HG03095 (cell line): ENCODE measurements at regions not wholly inside any gene's neighbourhood (a gene's known extent, or its start where the extent isn't known, plus 50 kb on each side); places are given as distances from the start of the nearest gene placed in this dataset.
"Not testable (repeated sequence)": the region's sequence is repeated elsewhere in the genome, so short reads cannot be mapped to it uniquely, and the experiment has no call there.

Source experiments
- ATAC-seq: cut with Tn5 transposase; IDR thresholded peaks from one replicate; pipeline ENCODE4 v1.9.1; 2021; ENCODE audit warnings: moderate library complexity; ENCODE audit not compliant: unreplicated experiment

DNA sequence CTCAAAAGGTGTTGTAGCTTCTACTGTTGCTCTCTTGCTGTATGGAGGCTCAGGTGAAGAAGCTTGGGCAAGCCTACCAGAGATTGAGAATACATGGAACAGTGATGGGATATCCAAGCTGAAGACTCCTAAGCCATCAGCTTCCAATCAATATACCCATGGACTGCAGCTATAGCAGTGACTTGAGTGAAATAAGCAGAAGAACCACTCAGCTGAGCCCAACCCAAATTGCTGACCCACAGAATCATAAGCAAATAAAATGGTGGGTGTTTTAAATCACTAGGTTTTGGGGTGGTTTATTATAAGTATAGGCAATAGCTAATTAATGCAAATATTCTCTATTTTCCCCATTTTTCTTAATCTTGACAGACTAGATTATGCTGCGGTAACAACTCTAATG is 147.7 kb upstream of the SALL1 start:
- no peak for ATAC-seq

DNA sequence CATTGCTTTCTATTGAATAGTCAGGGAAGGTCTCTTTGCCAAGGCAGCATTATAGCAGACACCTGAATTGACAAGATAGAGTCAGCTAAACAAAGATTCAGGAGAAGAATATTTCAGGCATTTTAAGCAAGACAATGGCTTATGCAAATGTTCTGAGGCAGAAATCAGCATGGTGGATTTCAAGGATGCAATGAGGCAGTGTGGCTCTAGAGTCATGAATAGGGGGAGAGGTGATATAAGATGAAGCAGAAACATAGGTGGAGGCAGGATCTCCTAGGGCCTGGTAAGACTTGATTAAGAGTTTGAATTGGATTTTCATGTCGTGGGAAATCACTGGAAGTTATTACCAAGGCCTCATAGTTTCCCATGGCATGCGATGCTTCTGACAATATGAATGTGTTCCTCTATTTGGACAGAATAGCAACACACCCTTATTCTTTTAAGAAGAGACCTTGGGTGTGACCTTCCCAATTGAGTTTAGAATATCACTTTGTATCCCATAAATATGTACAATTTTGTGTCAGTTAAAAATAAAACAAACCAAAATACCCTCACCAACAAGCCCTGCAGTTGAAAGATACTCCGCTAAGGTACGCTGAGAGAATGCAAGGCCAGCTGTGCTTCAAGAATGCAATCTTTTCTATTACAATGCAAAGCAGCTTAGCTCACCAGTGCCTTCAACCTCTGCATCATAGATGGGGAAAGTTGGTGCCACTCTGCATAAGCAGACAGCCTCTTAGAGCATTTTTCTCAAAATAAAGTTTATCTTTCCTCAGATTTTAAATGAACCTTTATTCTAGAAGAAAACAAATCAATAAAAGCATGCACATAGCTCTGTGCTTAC is 139.6 kb upstream of the SALL1 start:
- no peak for ATAC-seq

DNA sequence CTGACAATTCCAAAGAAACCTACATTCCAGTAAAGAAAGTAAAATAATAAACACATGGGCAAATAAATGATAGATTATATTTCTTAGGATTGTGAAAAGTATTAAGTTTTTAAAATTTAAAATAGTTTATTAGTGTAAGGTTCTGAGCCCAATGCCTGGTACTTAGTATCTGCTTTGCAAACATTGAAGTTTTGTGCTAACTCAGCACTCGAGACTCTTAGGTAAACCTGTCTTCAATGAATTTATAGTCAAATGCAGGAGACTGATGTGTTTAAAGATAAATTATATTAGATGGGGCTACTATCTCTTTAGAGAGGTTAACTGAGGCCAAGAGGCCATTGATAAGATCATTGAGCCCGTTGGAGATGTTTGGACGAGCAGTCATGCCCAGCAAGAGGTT is 138.3 kb upstream of the SALL1 start:
- ATAC-seq, result no peak

DNA sequence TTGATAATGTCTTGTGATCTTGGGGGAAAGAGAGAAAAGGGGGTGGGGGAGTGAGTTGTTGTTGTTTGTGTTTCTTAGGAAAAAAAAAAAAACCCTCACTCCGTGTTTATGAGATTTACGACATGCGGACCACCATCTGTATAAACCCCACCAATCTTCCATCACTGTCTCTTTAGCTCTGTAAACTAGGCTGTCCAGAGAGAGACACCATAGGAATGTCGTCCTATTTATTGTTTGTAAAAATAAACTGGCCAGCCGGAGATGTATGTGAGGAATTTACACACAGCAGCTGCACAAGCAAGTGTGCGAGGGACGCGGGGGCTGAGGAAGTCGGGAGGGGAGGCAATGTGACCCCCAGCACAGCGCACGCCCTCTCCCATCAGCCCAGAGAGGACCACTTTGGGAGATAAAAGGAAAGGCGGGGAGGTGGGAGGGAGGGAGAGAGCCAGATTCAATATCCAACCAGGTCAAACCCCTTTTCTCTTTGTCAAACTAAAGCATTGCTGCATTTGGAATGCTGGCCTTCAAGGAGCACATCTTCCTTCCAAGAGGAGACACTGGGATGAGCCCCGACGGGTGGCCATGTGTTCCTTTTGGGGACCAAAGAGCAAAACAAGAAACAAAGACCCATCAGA is 136.2 kb upstream of the SALL1 start:
- no peak for ATAC-seq

DNA sequence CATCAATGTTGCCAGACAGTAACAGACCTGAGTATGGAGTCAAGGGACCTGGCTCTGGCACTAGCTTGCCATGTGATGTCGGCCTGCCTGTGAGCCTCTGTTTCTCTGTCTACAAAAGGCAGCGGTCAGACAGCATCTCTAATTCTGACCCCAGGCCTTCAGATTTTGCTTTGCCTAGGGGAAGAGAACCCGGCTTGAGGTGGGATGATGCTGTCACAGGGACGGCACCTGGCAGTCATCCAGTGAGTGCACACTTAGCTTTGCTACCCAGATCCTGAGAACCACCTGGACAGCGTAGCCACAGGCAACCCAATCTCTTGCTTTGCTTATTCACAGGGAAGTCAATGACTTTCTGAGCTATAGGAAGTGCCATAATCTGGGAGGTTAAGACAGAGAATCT is 135.2 kb upstream of the SALL1 start:
- ATAC-seq, result no peak

DNA sequence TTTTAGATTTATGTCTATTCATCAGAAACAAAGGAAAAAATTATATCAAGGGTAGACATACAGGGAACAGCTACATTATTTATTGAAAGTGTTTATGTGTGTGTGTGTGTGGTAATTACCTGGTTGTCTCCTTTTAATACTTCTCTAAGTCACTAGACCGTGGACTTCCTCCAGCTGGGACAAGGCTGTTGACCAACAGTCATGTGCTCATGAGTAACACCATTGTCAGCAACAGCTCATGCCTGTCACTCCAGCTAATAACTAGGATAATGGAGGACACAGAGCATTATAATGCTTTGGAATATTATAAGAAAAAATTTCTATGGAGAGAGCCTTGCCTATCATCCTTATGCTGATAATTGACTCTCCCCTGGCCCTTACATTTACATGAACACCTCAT is 125.3 kb upstream of the SALL1 start:
- ATAC-seq, result no peak

DNA sequence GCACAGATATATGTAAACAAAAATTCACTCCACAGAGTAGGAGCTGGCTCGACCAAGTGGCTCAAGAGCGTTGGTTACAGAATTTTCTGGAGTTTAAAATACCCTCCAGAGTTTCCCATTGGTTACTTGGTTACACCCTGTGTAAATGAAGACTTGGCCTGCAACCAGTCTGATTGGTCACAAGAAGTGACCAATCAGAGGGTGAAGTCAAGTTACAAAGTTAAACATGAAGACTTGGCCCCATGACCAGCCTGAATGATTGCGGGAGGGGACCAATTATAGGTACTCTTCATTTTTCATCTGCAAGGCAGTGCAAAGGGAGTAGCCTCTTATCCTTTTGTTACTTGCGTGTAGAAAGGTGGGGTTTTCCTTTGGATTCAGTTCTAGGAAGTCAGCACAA is 121.3 kb upstream of the SALL1 start:
- ATAC-seq, result no peak

DNA sequence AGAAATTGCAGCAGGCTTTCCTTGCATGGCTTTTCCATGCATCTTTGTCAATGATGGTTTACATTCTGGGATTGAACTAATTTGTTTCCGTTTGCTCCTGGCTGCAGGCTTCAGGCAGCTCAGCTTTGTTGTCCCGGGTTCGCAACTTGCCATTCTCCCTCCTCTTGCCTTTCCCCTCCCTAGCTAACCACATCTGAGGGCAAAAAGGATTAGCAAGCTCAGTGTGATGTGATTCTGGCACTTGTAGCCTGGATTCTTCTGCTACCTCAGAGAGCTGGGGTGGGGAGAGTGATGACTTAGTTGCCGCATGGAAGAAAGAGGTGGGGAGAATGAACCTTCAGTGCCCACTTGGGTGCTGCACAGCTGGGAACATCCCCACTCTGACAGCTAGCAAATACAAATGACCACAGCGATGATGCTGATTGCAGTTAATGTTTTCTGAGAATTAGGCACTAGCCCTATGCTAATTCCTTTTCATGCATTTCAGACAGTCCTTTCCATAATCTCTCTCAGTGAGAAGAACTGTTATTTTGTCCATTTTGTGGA is 120.2 kb upstream of the SALL1 start:
- ATAC-seq, result no peak

DNA sequence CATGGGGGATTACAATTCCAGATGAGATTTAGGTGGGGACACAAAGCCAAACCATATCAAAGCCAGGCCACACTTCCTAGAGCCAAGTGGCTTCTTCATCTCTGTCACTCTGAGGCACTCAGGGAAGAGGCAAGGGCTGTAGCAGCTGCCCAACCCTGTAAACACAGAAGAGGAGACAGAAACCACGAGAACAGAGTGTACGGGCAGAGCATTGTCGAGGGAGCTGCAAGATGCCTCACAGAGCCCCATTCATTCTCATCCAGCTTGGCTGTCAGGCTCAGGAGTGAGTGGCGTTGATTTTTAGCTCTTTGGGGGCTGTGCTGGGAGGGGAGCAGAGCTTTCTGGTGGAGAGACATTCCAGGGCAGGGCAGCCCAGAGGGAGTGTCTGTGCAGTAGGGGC is 117.2 kb upstream of the SALL1 start:
- ATAC-seq, result no peak

DNA sequence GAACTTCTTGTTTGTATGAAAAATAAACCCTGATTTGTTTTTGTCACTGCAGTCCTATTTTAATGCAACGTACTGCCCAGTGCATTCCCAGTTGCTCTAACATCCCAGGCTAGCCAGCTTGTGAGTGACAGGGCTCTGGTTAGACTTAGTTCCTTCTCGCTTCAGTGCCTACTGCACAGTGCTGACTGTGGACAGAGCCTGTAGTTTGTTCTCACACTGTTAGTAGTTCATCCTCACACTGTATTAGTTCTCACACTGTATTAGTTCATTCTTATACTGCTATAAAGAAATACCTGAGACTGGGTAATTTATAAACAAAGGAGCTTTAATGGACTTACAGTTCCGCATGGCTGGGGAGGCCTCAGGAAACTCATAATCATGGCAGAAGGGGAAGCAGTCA is 116.6 kb upstream of the SALL1 start:
- no peak for ATAC-seq

DNA sequence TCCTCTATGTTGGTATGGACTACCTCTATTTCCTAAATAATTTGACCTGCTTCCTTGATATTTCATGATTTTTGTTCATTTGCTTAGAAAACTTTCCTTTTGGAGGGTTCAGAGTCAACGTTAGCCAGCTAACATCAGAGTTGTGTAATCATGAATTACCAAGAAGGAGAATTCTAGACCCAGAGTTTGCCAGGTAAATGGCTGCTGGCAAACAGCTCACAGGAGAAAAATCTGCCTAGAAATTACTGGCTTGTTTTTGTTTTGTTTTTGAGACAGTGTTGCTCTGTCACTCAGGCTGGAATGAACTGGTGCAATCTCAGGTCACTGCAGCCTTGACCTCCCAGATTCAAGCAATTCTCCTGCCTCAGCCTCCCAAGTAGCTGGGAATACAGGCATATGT is 111.4 kb upstream of the SALL1 start:
- no peak for ATAC-seq

DNA sequence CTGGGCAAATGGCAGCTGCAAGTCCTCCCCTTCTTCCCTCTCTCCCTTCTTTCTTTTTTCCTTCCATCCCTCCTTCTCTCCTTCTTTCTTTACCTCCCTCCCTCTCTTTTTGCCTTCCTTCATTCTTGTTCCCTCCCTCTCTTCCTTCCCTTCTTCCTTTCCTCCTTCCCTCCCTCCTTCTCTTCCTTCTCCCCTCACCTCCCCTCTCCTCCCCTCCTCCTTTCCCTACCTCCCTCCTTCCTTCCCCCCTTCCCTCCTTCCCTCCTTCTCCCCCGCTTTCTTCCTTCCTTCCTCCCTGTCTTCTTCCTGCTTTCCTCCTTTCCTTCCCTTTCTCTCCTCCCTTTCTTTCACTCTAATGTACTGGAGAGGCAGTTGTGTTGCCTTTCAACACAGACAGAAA is 110.8 kb upstream of the SALL1 start:
- no peak for ATAC-seq

DNA sequence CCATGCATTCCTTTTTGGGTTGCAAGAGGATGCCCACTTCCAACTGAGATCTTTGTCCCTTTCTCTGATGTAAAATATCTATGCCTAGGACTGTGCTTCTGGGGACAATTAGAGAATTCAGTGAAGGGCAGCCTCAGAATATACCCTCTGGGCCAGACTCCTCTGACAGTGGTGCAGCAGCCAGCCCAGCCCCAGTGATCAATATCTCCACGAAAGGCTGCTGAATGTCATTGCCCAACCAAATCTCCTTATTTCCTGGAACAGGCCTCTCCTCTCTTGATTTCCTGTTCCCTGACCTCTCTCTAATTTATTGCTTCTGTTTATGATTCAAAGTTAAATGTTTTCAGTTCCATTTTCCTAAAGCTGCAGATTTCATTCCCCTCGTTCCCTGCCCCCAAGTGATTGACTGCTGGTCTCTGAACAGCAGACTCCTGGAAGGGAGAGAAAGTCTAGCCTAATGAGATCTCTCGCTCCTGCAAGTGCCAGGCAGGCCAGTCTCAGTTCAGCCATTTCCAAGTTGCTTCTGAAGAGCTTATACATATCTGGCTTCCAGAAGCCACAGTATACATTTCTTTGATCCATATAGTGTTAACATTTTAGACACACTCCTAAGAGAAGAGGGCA is 104.4 kb upstream of the SALL1 start:
- ATAC-seq, result no peak

DNA sequence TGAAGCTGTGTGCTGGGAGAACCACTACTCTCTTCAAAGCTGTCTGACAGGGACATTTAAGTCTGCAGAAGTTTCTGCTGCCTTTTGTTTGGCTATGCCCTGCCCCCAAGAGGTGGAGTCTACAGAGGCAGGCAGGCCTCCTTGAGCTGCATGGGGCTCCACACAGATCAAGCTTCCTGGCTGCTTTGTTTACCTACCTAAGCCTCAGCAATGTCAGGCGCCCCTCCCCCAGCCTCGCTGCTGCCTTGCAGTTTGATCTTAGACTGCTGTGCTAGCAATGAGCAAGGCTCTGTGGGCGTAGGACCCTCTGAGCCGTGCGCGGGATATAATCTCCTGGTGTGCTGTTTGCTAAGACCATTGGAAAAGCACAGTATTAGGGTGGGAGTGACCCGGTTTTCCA is 103.3 kb upstream of the SALL1 start:
- ATAC-seq, result not testable (repeated sequence)

DNA sequence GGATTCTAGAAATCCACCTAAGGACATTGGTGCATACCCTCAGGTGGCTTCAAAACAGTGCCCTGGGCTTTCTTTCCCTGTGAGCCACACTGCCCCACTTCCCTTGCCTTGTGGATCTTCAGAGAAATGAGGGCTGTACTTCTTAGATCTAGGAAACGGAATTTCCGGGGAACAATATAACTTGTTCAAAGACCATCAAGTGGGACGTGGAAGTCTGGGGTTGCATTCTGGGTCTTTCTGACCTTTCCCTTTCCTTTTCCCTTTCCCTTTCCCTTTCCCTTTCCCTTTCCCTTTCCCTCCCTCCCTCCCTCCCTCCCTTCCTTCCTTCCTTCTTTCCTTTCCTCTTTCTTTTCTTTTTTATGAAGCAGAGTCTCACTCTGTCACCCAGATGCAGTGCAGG is 97.1 kb upstream of the SALL1 start:
- ATAC-seq, result no peak

DNA sequence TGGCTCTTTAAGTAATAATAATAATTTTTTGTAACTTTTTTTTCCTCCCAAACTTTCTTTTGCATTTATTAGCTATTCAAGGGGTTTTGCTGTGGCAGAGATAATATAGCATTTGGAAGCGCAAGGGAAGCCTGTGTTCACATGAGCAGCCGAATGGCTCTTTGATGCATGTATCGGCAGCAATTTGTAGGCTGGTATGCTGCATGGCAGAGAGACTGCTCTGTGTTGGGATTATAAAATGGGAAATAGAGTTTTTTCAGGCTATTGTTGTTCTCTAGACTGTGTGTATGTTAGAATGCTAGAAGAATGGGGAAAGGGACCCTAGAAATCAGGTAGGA is 94.6 kb upstream of the SALL1 start:
- ATAC-seq, result no peak

DNA sequence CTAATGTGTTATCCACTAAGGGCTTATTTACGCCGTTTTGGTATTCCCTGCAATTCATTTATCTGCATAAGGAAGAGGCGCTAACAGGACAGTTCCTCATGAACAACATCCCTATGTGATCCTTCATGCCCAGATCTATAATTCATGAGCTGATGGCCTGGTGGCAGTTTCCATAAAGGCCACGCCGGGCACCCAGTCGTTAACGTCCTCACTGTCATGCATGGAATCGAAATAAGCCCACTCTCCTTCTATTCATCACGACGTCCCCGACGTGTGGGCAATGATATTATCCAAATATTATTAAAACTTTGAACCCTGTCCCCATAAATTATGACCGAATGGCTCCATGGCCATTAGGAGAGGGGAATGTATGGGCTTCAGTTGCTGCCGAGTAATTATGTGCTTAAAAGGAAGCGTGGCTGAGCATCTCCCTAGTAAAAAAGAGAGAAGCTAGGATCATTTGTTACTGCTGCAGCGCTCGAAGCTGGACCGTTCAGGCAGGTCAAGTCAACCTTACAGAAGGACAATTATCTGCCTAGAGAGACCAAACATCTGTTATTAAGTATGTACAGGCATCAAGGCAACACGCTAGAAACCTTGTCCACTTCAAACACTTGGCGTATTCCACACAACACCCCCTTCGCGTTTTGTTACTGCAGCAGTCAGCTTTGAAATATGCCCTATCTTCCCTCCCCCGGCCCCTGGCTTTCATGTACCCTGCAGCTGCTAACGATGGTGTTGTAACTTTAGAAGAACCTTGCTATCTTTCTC is 94.0 kb upstream of the SALL1 start:
- no peak for ATAC-seq

DNA sequence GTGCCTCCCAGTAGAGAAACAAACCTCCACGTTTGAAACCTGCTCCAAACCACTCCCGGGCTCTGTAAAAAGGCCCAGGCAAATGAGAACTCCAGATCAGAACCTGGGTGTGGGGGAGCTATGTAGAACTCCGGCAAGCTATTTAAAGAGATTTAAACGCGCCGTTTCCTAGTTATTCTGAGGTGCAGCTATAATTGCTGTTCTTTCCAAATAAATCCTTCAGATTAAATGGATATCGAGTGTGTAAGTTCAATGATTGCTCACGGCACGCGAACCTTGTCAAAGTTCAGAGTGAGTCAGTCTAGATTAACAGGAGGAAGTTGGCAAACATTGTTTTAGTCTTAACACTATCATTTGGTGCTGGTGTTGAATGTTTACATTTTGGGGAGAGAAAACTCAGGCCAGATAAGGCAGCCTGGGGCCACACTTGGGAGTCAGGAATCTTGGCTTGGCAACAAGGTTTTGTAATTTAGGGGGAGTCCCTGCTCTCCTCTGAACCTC is 92.9 kb upstream of the SALL1 start:
- ATAC-seq, result no peak

DNA sequence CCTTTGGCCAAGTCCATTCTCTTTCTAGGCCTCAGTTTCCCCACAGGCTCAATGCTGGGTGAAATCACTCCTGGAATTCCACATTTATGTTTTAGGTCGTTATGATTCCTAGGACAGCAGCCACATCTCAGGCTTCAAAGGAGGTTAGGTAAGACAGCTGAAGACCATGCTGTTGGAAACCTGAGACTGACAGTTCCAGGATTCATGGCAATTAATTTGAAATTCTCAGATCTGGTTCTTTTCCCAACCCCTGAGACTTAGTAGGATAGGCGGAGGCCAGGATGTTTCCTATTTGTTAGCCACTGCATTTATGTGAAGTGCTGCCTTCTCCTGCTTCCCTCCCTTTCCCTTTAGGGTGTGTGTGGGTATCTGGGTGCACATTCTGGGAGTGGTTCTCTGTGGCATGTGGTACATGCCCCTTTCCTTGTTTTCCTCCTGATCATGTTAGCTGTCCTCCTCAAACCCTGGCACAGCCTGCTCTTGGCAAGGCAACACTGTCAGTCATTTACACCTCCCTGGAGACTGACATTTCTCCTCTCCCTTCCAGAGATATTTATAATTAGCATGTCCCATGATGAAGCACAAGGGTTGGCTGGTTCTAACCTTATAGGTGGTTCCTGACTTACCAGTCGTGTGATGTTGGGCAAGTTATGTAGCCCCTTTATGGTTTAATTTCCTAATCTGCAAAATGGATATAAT is 91.4 kb upstream of the SALL1 start:
- ATAC-seq, result no peak

DNA sequence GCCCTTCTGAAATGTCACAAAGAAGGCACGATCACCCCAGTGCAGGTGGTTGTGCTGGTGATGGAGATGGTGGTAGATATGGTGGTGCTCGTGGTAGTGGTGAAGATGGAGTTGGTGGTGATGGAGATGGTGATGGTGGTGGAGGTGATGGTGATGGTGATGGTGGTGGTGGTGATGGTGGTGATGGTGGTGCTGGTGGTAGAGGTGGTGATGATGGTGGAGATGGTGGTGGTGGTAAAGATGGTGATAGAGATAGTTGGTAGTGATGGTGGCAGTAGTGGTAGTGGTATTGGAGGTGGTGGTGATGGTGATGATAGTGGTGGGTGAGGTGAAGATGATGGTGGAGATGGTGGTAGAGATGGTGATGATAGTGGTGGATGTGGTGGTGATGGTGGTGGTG is 88.1 kb upstream of the SALL1 start:
- ATAC-seq, result no peak
